COLO668 (cell line): ENCODE measurements at regions not wholly inside any gene's neighbourhood (a gene's known extent, or its start where the extent isn't known, plus 50 kb on each side); places are given as distances from the start of the nearest gene placed in this dataset.
"Not testable (repeated sequence)": the region's sequence is repeated elsewhere in the genome, so short reads cannot be mapped to it uniquely, and the experiment has no call there.

Experiments used
- DNase-seq: peaks from one replicate; lab custom pipeline; 2025; ENCODE audit not compliant: unreplicated experiment; lab: John Stamatoyannopoulos, UW

DNA sequence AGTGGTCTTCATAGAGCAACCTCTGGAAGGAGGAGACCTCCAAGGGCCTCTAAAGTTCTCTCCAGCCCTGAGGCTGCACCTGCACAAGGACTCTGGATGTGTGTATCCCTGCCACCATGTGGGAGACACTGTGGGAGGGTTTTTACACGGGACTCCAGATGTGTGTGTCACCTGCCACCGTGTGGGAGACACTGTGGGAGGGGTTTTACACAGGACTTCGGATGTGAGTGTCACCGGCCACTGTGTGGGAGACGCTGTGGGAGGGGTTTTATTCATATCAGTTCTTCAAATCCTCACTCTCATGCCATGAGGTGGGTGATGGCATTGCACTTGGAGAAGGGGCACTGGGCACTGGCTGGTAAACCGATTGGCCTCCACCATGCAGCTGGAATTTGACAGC is 90.2 kb upstream of the SSTR4 start:
- no peak for DNase-seq

DNA sequence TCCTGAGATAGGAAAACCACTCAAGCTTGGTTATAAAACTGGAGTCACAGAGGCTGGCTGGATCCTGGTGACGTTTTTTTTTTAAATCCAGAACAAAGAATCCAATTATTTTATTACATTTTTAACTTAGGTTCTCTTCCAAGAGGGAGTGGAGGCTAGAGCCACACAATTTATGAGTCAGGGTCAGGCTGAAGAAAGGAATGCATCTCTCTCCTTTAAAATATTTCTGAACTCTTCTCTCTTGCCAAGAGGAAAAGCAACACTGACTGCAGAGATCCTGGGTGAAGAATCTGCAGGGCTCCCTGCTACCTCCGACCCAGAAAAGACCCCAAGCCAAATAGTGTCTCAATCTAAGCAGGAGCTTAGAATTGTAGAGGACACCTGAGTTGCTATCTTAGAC is 88.5 kb upstream of the SSTR4 start:
- DNase-seq, result no peak

DNA sequence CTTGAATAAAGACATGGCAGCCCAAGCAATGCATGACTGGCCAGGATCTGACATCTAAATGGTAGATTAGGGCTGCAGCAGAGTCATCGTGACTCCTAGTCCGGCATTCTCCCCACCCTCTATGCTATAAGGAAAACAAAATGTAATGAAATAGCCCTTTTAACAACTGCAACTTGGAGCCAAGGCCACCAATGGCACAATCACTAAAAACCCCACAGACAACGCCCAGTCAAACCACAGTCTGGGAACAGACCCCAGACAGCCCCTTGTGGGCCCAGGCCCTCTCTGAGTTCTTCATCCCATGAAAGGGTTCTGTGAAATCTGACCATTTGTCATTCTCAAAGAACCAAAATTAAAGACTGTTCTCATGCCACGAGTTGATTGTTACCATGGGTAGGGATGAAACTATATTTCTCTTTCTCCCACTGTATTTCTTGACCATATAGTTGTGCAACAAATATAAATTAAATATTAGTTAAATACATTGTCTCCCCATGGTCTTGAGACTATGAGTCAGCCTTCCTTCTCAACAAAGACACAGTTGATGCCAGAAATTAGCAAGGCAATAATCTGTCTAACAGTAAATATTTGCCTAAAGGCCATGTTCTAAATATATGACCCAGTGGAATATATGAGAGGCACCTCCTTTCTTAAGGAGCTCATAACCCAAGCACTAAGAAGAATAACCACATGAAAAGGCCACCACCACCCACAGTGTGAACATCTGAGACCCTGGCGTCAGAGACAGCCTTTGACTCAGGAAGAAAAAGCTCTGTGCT is 85.6 kb upstream of the SSTR4 start:
- no peak for DNase-seq

DNA sequence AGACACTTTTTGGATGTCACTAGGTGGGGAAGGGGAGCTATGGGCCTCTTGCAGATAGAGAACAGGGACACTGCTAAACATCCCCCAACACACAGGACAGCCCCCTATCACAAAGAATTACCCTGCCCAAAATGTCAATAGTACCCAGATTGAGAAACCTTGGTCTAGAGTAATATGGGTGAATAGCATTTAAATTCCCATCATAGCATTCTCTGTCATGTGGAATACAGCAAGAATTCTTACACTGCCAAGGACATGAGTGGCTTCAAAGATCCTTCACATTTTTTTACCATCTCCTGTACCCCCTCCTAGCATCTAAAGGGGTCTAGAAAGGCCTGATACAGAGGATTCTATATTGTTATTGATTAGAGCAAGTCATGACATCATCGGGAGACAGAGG is 83.1 kb upstream of the SSTR4 start:
- no peak for DNase-seq

DNA sequence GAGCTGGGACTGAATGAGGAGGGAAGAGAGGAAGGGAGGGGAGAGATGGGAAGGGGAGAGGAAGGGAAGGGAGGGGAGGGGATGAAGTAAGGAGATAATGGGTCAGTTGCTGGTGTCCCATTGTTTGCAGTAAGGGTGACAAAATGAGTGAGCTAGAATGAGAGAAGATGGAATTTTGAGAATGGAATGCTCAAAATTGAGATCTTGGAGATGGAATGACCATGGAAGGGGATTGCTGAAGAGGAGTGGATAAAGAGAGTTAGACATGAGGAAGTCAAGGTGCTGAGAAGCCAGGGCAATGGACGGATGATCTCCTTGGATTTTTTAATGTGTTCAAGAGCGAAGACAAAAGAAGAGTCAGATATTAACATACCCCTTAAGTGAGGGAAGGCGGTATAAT is 80.5 kb upstream of the SSTR4 start:
- no peak for DNase-seq

DNA sequence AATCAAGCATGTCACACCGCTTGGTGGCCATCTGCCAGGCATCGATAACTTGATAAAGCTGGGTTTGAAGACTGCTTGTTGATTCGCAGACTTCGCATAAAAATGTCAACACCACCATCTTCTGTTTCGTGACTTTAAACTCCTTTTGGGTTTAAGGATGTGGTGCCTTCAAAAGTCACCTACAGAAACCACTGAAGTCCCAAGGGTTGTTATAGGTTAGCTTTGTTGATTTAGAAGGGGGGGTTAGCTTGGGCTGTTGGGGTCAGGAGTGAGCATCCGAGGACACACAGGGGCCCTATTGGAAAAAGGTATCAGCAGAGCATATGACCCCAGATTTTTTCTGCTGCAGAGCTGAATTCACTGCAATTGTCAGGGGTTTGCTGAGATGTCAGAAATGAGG is 76.7 kb upstream of the SSTR4 start:
- no peak for DNase-seq

DNA sequence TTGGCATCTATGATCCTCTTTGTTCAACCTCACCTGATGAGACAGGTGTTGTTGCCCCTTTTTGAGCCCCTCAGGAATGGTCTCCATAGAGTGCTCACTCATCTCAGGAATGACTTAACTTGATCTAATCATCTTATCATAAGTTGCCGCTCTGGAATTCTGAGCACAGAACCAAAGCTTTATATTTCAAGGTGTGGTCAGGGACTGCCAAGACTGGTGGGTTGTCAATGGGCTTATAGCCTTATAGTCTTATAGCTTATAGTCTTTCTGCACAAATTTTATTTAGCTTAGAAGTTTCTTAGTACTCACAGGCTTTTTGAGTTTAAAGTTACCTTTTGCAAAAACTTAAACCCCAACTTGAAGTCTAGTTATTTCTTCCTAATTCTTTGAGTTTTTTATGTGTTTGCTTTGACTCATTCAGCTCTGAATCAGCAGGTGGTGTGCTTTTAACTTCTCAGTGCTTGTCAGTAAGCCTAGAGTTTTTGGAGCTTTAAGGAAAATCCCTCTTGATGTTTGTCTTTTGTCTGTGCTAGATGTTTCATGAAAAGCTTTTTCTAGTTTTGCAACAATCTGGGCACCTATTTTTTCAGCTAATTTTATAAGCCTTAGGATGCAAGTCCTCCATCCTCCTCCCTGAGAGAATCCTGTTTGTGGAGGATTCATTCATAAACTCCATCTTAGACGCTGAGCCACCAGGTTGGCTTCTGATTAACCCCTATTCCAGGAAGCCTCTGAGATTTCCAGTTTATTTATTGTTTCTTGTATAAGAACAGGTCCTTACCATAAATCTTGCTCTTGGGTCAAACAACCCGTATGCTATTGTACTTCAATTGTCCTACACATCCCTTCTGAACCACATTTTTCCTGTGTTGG is 72.3 kb upstream of the SSTR4 start:
- DNase-seq, result no peak

DNA sequence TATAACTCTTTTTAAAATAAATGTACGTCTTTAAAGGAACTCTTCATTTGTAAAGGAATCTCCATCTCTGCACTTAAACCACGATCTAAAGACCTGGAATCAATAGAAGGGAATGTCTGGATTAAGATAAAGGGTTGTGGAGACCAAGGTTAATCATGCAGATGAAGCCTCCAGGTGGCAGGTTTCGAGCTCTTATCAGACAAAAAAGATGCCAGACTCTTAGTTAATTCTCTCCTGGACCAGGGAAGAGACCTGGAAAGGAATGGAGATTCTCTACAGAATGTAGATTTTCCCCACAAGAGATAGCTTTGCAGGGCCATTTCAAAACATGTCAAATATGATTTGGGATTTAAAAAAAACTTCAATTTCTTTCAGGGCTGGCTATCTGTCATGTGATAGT is 71.5 kb upstream of the SSTR4 start:
- DNase-seq, result no peak

DNA sequence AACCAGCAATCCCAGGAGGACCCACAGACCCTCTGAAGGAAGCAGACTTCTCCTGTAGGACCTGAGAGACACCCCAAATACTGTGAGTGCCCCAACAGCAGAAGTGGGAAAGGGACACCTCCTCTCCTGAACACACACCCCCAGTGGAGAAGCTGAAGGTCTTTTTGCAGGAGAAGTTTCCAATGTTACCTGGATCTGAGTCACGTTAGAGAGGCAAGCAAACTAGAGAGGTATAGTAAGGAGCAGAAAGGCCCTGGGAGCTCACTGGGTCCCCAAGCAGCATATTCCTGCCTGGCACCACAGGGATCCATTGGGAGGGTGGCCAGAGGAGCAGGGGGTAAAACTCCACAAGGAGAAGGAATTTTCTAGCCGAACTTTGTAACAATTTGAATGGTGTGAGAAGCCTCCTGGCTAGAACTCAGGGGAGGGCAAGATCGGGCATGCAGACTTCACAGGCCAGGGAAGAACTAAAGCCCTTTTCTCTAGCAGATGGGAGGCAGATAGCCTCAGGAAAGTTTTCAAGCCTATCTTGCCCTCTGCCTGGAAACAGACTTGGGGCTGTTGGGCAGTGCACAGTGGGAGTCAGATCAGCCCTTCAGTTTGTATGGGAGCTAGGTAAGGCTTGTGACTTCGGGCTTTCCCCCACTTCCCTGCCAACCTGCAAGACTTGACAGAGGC is 68.2 kb upstream of the SSTR4 start:
- no peak for DNase-seq

DNA sequence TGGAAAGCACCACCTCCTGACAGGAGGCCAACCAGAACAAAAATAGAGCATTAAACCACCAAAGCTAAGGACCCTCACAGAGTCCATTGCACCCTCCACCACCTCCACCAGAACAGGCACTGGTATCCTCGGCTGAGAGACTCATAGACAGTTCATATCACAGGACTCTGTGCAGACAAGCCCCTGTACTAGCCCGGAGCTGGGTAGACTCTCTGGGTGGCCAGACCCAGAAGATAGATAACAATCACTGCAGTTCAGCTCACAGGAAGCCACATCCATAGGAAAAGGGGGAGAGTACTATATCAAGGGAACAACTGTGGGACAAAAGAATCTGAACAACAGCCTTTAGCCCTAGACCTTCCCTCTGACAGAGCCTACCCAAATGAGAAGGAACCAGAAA is 67.4 kb upstream of the SSTR4 start:
- not testable (repeated sequence) for DNase-seq

DNA sequence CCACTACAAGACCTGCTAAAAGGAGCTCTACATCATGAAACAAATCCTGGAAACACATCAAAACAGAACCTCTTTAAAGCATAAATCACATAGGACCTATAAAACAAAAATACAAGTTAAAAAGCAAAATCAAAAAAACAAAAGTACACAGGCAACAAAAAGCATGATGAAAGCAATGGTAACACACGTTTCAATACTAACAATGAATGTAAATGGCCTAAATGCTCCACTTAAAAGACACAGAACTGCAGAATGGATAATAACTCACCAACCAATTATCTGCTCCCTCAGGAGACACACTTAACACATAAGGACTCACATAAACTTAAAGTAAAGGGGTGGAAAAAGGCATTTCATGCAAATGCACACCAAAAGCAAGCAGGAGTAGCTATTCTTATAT is 66.1 kb upstream of the SSTR4 start:
- DNase-seq, result not testable (repeated sequence)

DNA sequence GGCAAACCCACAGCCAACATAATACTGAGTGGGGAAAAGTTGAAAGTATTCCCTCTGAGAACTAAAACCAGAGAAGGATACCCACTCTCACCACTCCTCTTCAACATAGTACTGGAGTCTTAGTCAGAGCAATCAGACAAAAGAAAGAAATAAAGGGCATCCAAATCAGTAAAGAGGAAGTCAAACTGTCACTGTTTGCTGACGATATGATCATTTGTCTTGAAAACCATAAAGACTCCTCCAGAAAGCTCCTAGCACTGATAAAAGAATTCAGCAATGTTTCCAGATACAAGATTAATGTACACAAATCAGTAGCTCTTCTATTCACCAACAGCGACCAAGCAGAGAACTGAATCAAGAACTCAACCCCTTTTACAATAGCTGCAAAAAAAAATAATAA is 64.0 kb upstream of the SSTR4 start:
- DNase-seq, result not testable (repeated sequence)

DNA sequence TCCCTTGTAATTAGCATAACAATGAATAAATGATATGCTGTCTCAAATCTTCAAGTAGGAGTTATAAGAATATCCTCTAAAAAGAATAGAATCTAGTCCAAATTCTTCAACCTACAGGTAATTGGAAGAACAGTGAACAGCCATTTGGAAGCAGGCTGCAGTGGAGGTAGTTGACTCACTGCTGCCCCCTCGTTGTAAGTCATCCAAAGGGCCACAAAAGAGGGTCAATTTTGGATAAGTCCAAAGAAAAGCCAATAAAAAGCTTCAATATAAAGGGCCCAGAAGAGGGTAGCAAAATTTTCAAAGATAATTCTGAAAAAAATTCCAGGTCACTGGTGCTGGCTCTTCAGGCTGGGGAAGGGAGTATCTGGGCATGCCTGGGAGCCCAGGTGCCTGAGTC is 60.8 kb upstream of the SSTR4 start:
- DNase-seq, result no peak

DNA sequence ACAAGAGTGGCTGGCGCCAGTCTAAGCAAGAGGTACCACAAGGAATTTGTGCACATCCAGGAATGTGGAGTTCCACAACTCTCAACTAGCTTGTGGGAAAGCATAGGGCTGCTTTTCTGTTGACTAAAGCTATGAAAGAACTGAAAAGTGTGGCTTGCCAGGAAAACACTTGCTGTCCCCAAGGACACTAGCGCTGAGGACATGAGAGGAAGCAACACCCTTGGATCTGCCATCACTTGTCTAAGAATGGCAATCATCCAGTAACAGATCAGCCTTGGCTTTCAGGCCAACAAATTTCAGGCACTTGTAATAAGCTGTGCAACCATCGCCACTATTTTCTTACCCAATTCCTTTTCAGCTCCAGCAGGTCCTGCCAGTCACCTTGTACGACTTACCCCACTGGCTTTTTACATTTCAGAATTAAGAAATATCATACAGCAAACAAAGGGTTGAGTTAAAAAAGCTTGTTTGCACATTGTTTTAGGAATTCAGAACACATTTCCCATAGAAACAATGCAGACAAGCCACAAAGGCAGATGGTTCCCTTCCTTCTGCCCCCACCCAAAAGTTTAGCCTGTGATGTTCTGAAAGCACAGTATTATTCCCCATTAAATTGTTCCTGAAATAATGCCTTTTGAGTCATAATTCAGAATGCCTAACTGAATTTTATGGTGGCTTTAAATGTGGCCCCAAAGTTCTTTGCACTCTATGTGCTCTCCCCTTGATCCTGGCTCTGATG is 57.9 kb upstream of the SSTR4 start:
- no peak for DNase-seq

DNA sequence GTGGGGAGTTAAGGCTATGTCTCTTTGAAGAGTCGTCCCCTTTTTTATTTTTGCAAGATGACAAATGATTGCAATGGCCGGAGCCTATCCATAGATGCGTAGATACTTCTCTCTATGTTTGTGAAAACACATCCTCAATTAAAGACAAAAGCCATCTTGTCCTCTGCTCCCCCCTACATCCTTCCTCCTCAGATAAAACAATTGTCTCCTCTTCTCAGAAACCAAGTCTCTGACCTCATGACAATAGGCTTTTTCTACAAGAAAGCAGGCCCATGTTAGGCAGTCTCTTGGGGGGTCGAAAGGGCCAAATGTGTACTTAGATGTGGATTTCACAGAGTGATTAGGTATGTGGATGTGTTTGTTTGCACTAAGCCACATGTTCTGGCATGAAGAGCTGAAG is 51.1 kb upstream of the SSTR4 start:
- no peak for DNase-seq

DNA sequence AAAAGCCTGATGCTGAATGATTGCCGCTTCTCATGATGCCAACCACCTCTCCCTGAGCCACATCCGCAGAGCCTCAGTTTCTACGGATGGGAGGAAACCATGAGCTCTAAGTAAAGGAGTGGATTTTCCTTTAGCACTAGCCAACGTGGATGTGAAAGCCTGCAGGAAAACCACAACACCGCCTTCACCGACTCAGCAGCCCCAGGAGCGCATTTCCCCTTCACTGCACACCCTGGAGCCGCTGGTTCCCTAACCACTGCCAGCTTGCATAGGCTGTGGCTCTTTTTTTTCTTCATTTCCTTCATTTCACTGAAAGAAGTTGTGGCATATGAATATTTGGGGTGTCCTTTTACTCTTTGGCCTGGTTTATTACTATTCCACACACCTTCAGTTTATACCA is 50.5 kb upstream of the SSTR4 start:
- no peak for DNase-seq

DNA sequence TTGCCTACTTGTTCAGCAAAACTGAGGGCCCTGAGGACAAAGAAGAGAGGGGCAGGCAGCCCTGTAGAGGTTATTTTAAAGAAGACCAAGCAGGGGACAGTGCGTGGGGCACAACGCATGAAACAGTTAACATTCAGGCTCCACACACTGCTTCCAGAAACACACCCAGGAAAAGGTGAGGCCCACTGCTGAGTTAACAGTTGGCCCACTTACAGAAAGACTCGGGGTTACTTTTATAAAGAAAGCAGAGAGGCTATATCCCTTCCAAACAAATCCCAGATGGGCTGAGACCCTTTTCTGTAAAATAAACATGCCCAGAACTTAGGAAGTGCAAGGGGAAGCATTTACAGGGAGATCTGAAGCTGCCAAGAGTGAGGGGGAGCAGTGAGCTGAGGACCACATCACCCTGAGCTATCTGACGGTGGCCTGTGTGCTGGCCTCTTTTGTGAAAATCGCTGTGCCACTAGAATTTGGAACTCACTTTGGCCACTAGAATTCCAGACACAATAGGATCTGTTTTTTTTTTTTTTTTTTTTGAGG is 49.8 kb upstream of the SSTR4 start:
- DNase-seq, result no peak
